Neural progenitor cell (in vitro differentiated cells): ENCODE measurements at regions not wholly inside any gene's neighbourhood (a gene's known extent, or its start where the extent isn't known, plus 50 kb on each side); places are given as distances from the start of the nearest gene placed in this dataset.

Source experiments
- DNase-seq: peaks from one replicate; pipeline ENCODE4 v3.0.0-alpha.2; 2016; ENCODE audit warnings: low spot score
- H2AFZ ChIP-seq: fragments of 200-600 bp; sonication (generic); replicated peaks from 2 replicates; pipeline ENCODE4 v1.6.1; 2016; ENCODE audit warnings: antibody characterized with exemption
- H3F3A ChIP-seq: fragments of 200-600 bp; sonication (generic); 2 replicates; pipeline ENCODE4 v1.6.1; 2016; ENCODE audit warnings: antibody characterized with exemption, low read depth
- H3K27ac ChIP-seq: fragments of 200-600 bp; sonication (generic); 2 replicates; pipeline ENCODE4 v1.5.1; 2016; ENCODE audit warnings: mild to moderate bottlenecking
- H3K27me3 ChIP-seq: fragments of 200-600 bp; sonication (generic); 2 replicates; pipeline ENCODE4 v1.6.1; 2016; ENCODE audit warnings: mild to moderate bottlenecking, moderate library complexity
- H3K36me3 ChIP-seq: fragments of 200-600 bp; sonication (generic); 2 replicates; pipeline ENCODE4 v1.5.1; 2016
- H3K4me1 ChIP-seq: fragments of 200-600 bp; sonication (generic); 2 replicates; pipeline ENCODE4 v1.6.1; 2016; ENCODE audit warnings: mixed run types
- H3K4me2 ChIP-seq: fragments of 200-600 bp; sonication (generic); 2 replicates; pipeline ENCODE4 v1.6.1; 2016
- H3K4me3 ChIP-seq: fragments of 200-600 bp; sonication (generic); 2 replicates; pipeline ENCODE4 v1.5.1; 2016
- H3K79me2 ChIP-seq: fragments of 200-600 bp; sonication (generic); 2 replicates; pipeline ENCODE4 v1.6.1; 2016; ENCODE audit warnings: low read depth
- H3K9ac ChIP-seq: fragments of 200-600 bp; sonication (generic); 2 replicates; pipeline ENCODE4 v1.6.1; 2016
- H3K9me3 ChIP-seq: fragments of 200-600 bp; sonication (generic); 2 replicates; pipeline ENCODE4 v1.5.1; 2016; ENCODE audit warnings: low read depth
- H4K20me1 ChIP-seq: fragments of 200-600 bp; sonication (generic); 2 replicates; pipeline ENCODE4 v1.6.1; 2016; ENCODE audit warnings: low read depth
- H3K27ac Mint-ChIP-seq: 3 replicates; pipeline ENCODE4 v1.8.0; 2021; ENCODE audit warnings: mixed read lengths
- H3K27me3 Mint-ChIP-seq: 2 replicates; pipeline ENCODE4 v1.8.0; 2022; ENCODE audit warnings: low read depth, mild to moderate bottlenecking, inconsistent platforms, moderate library complexity, mixed read lengths; ENCODE audit not compliant: insufficient read depth
- H3K36me3 Mint-ChIP-seq: 3 replicates; pipeline ENCODE4 v1.8.0; 2021; ENCODE audit warnings: mixed read lengths
- H3K4me1 Mint-ChIP-seq: 3 replicates; pipeline ENCODE4 v1.8.0; 2021; ENCODE audit warnings: mixed read lengths
- H3K4me3 Mint-ChIP-seq: 3 replicates; pipeline ENCODE4 v1.8.0; 2021; ENCODE audit warnings: mild to moderate bottlenecking, moderate library complexity, mixed read lengths
- H3K9me3 Mint-ChIP-seq: 3 replicates; pipeline ENCODE4 v1.8.0; 2020; ENCODE audit warnings: mixed read lengths
- CTCF ChIP-seq: fragments of 200-600 bp; sonication (generic); IDR thresholded peaks from 2 replicates; pipeline ENCODE4 v1.5.1; 2017; ENCODE audit warnings: antibody characterized with exemption, mild to moderate bottlenecking
- EZH2 ChIP-seq: fragments of 200-600 bp; sonication (generic); IDR thresholded peaks from 2 replicates; pipeline ENCODE4 v1.6.1; 2017; ENCODE audit warnings: antibody characterized with exemption, mild to moderate bottlenecking, moderate library complexity
- EZH2phosphoT487 ChIP-seq: fragments of 200-600 bp; sonication (generic); IDR thresholded peaks from 2 replicates; pipeline ENCODE4 v1.6.1; 2017; ENCODE audit warnings: antibody characterized with exemption

- H3K27ac ChIP-seq: no peak overlapping the region
- no peak for TF ChIP-seq EZH2
- TF ChIP-seq CTCF: no peak
- TF ChIP-seq EZH2phosphoT487: no peak
- peaks cover 14% of the 10 kb centered on the region for H3K4me1 ChIP-seq
- H2AFZ ChIP-seq: peak overlapping the region; percentile 63
- no peaks in the 10 kb centered on the region for H3K36me3 ChIP-seq
- peak overlapping the region; percentile 23 for H3K27ac Mint-ChIP-seq
- no peaks in the 10 kb centered on the region for H3K27me3 ChIP-seq
- H3K4me3 ChIP-seq: no peak overlapping the region
- H3K4me1 Mint-ChIP-seq: peaks cover 34% of the 10 kb centered on the region
- H3K9me3 Mint-ChIP-seq: peaks cover 19% of the 10 kb centered on the region
- H3F3A ChIP-seq: peaks cover 11% of the 10 kb centered on the region
- H3K9ac ChIP-seq: no peak overlapping the region
- no peaks in the 10 kb centered on the region for H3K27me3 Mint-ChIP-seq
- no peaks in the 10 kb centered on the region for H3K9me3 ChIP-seq
- H3K4me3 Mint-ChIP-seq: peak overlapping the region; percentile 3
- DNase-seq: peak; percentile 24
- H3K79me2 ChIP-seq: no peaks in the 10 kb centered on the region
- H4K20me1 ChIP-seq: no peaks in the 10 kb centered on the region
- H3K36me3 Mint-ChIP-seq: no peaks in the 10 kb centered on the region
- H3K4me2 ChIP-seq: peak overlapping the region; percentile 32
These were observed 172.6 kb upstream of the S1PR3 start for GRCh38 chr9:88818495-88819201.

GRCh38 chr9:88819476-88819875, 171.8 kb upstream of the S1PR3 start:
- no peak for TF ChIP-seq EZH2
- TF ChIP-seq EZH2phosphoT487: no peak
- no peak for TF ChIP-seq CTCF
- Histone ChIP-seq H3K27me3 (no peaks in the 10 kb centered on the region), H3K36me3 (no peaks in the 10 kb centered on the region), H4K20me1 (no peaks in the 10 kb centered on the region), H3K4me2 (no peak overlapping the region), H3K79me2 (no peaks in the 10 kb centered on the region), H3F3A (peaks cover 11% of the 10 kb centered on the region), H3K4me1 (peaks cover 14% of the 10 kb centered on the region), H3K9ac (no peak overlapping the region), H3K9me3 (no peaks in the 10 kb centered on the region), H2AFZ (no peak overlapping the region), H3K4me3 (no peak overlapping the region), H3K27ac (no peak overlapping the region)
- no peak for DNase-seq
- no peaks in the 10 kb centered on the region for H3K27me3 Mint-ChIP-seq
- no peaks in the 10 kb centered on the region for H3K36me3 Mint-ChIP-seq
- H3K9me3 Mint-ChIP-seq: peaks cover 19% of the 10 kb centered on the region
- H3K4me1 Mint-ChIP-seq: peaks cover 31% of the 10 kb centered on the region
- H3K27ac Mint-ChIP-seq: no peak overlapping the region
- H3K4me3 Mint-ChIP-seq: no peak overlapping the region

GRCh38 chr9:88820055-88820454, 171.2 kb upstream of the S1PR3 start:
- Histone ChIP-seq H3K9me3 (no peaks in the 10 kb centered on the region), H3K27ac (no peak overlapping the region), H3F3A (peaks cover 11% of the 10 kb centered on the region), H3K4me3 (no peak overlapping the region), H3K27me3 (no peaks in the 10 kb centered on the region), H3K4me1 (peaks cover 14% of the 10 kb centered on the region), H4K20me1 (no peaks in the 10 kb centered on the region), H3K79me2 (no peaks in the 10 kb centered on the region), H2AFZ (no peak overlapping the region), H3K9ac (no peak overlapping the region), H3K36me3 (no peaks in the 10 kb centered on the region), H3K4me2 (no peak overlapping the region)
- TF ChIP-seq EZH2 (no peak), CTCF (no peak), EZH2phosphoT487 (no peak)
- H3K27ac Mint-ChIP-seq: no peak overlapping the region
- no peaks in the 10 kb centered on the region for H3K36me3 Mint-ChIP-seq
- no peak for DNase-seq
- no peak overlapping the region for H3K4me3 Mint-ChIP-seq
- H3K9me3 Mint-ChIP-seq: peaks cover 19% of the 10 kb centered on the region
- no peaks in the 10 kb centered on the region for H3K27me3 Mint-ChIP-seq
- H3K4me1 Mint-ChIP-seq: peaks cover 25% of the 10 kb centered on the region
